OCI-M2 (cell line): ENCODE measurements at regions not wholly inside any gene's neighbourhood (a gene's known extent, or its start where the extent isn't known, plus 50 kb on each side); places are given as distances from the start of the nearest gene placed in this dataset.

Experiments used
- DNase-seq: peaks from one replicate; lab custom pipeline; 2025; ENCODE audit not compliant: unreplicated experiment; lab: John Stamatoyannopoulos, UW

- DNase-seq: no peak
Measured at GRCh38 chr2:144215701-144216675, 303.9 kb downstream of the ZEB2 start.

DNA sequence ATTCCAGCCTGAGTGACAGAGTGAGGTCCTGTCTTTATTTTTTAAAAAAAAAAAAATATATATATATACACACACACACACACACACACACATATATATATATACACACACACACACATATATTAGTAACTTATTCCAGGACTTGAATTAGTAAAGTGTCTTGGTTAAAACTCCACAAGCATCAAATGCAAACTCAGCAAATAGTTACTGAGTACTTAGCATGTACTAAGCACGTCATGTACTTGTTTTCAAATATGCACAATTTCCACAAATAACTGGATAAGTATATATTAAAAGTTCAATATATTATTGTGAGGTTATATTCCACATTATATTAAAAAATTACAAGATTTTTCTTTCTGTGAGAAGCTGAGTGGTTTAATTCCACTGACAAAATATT lies 304.7 kb downstream of the ZEB2 start:
- DNase-seq: no peak

DNA sequence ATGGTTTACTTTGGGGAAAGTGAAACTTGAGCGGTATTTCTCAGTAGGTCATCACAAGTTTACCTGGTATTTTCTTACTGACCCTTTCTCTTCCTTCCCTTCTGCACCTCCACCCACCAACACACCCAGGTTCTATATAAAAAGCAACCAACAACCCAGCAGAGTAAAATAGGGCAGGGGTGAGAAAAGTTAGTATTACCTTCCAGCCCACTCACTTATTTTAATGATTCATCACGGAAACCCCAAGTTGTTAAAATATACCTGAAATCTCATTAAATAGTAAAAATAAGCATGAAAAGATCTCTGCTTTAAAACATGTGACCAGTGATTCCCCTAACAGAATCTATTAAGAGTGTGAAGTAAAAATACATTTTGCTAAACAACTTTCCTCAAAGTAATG lies 306.1 kb downstream of the ZEB2 start:
- DNase-seq: no peak

DNA sequence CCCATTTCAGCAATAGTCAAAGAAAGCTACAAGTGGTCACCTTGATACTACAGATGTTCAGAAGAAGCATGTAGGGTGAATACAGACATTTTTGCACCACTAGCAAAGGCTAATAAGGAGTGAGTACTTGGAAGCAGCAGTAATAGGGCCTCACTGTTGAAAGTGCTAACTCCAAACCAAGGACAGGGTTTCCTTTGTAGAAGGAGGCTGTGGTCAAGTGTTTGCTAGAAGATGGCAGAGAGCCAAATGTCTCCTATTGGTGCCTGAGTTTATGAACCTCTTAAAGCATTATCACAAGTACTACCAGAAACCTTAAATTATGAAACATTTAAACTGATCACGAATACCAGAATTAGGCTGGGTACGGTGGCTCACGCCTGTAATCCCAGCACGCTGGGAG lies 308.1 kb downstream of the ZEB2 start:
- no peak for DNase-seq

- no peak for DNase-seq
Measured at GRCh38 chr2:144211065-144211464, 308.9 kb downstream of the ZEB2 start.

DNA sequence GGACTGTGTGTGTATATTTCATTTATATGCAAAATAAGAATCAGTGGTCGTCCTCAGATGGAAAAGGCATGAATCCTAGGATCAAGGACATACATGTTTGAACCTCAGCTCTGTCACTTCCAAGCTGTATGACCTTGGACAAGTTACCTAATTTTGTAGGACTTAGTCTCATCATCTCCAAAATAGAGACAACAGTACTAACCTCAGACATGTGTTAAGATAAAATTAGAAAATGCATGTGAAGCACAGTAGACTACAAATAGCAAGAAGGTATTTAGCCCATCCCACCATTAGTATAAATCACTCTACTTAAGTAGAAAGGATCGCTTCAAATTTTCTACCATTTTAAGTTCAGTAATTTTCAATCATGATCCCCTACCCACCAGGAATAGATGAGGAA lies 309.8 kb downstream of the ZEB2 start:
- DNase-seq: no peak

GRCh38 chr2:144208924-144209323 lies 311.0 kb downstream of the ZEB2 start:
- DNase-seq: no peak

- DNase-seq: no peak
Measured at GRCh38 chr2:144206019-144206418, 313.9 kb downstream of the ZEB2 start.

- no peak for DNase-seq
Measured at GRCh38 chr2:144201868-144202468, 318.0 kb downstream of the ZEB2 start.

GRCh38 chr2:144201126-144201525 lies 318.8 kb downstream of the ZEB2 start:
- no peak for DNase-seq

- no peak for DNase-seq
Measured at GRCh38 chr2:144198116-144198515, 321.8 kb downstream of the ZEB2 start.

GRCh38 chr2:144194326-144195071 lies 325.4 kb downstream of the ZEB2 start:
- DNase-seq: no peak

DNA sequence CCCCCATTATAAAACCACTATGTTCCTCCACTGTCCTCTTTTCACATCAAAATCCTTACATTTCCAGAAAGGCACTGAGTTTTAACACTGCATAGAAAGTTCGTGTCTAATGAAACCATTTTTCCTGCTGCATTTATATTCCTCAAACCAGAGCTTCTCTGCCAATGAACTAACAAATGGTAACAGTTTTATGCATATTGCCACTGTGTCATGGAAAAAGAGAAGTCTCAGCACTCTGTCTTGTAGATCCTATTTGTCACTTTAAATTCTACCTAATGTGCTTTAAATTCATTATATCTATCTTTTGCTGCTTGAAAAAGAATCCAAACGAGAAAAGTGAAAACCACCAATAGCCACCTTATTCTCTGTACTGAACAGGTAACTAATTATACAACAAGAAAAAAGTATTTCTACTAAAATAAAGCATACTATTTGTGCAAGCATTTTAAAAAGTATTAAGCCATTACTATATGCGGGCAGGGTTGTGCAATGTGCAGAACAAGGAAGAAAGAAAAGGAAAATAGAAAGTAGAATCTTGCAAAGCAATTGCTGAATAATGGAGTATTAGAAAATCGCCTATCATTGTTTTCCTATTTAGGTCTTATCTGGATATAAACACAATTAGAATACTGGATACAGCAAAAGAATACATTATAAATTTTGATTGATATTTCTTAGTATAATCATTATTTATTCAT lies 328.9 kb downstream of the ZEB2 start:
- DNase-seq: no peak

DNA sequence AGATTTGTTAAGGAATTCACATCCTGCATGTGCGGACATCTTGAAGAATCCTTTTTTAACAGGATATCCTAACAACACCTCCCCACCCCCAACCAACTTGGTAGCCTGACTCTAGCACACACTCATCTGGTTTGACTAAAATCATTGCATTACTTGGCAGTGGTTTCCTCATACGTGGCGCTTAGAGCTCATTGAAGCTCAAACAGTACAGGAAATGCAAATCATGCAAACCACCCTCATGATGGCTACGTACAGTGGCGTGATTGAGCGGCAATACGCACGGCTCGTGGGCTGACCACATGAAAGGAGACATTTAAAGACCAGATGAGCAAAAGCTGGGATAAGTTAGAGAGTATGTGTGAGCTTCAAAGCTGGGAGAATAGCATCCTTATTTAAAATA lies 336.2 kb downstream of the ZEB2 start:
- DNase-seq: no peak

DNA sequence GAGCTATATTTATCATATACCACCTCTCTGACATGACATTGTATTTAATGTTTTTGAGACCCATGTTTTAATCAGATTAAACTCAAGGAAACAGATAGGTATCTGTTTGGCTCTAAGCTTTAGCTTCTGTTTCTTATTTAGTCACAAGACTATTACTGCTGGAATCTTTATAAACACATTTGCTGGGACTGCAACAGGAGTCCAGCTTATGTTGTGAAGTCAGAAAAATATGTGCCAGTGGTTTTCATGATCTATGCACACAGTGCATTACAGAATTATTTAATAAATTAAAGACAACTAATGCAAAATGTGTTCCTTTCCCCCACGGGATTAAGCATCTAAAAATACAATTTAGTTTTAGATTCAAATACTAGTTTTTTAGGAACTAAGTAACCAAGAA lies 338.9 kb downstream of the ZEB2 start:
- no peak for DNase-seq

DNA sequence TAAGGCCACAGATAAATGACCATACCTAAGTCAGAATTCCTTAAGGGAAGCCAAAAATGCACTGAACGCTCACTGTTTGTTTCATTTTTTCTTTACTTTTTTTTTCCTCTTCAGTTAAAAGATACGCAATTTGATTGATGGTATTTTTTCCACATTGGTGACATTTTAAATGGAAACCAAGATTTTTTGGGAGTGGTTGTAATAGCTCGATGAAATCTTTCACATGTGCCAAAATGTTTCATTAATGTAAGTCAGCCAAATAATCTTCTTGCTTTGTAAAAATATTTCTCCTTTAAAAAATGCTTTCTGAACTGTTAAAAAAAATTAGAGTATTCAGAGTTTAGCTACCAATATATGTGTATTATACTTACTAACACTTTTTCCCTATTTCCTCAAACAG lies 339.8 kb downstream of the ZEB2 start:
- DNase-seq: no peak

- no peak for DNase-seq
Measured at GRCh38 chr2:144170179-144170578, 349.7 kb downstream of the ZEB2 start.

- no peak for DNase-seq
Measured at GRCh38 chr2:144166743-144167142, 353.2 kb downstream of the ZEB2 start.

DNA sequence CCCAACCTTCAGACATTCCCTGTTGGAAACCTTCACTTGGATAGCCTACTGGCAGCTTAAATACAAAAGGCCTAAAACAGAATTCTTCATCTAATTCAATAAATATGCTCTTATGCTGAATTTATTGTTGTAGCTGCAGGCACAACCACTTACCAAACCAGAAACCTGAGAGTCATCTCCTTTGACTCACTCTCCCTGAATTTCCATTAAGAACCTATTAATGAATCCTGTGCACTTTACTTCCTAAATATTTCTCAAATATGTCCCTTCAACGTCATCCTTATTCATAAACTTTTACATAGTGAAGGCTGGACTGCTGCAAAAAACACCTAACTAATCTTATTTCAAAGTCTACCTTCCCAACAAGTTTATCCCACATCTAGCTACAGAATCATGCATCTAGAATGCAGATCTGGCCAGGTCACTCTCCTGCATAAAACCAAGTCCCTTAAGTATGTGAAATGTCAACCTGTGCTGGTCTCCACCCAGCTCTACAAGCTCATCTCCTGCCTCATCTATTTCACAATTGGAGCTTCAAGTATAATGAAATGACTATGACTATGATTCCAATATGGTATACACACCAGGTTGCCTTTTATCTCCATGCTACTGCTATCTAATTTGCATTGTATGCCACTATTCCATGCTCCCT lies 354.2 kb downstream of the ZEB2 start:
- no peak for DNase-seq

- DNase-seq: no peak
Measured at GRCh38 chr2:144163592-144163991, 356.3 kb downstream of the ZEB2 start.

GRCh38 chr2:144162652-144163051 lies 357.3 kb downstream of the ZEB2 start:
- DNase-seq: no peak
